Upper lobe of left lung (tissue), 6 donors: ENCODE measurements at regions not wholly inside any gene's neighbourhood (a gene's known extent, or its start where the extent isn't known, plus 50 kb on each side); places are given as distances from the start of the nearest gene placed in this dataset.

ENCODE experiments used
- ATAC-seq, 2 donors: fragments of 200-7000 bp; cut with Tn5 transposase; one replicate each; pipeline ENCODE4 v1.9.1; 2022; ENCODE audit warnings: mild to moderate bottlenecking in 2 of 2, moderate library complexity in 2 of 2; ENCODE audit not compliant: low FRiP score in 2 of 2
- DNase-seq, 2 donors: peaks; one replicate each; pipeline ENCODE4 v3.0.0-alpha.2; 2019 to 2020
- H3K27ac ChIP-seq, 4 donors: fragments of 200-600 bp; sonication (generic); one replicate each; pipeline ENCODE4 v1.5.1; 2016 to 2019
- H3K27me3 ChIP-seq, 4 donors: fragments of 200-600 bp; sonication (generic); one replicate each; pipeline ENCODE4 v1.5.1; 2017 to 2019
- H3K36me3 ChIP-seq, 4 donors: fragments of 200-600 bp; sonication (generic); one replicate each; pipeline ENCODE4 v1.5.1; 2016 to 2019
- H3K4me1 ChIP-seq, 4 donors: fragments of 200-600 bp; sonication (generic); one replicate each; pipeline ENCODE4 v1.5.1; 2018 to 2019
- H3K4me3 ChIP-seq, 4 donors: fragments of 200-600 bp; sonication (generic); one replicate each; pipeline ENCODE4 v1.5.1; 2017 to 2019; ENCODE audit warnings: mild to moderate bottlenecking in 2 of 4, moderate library complexity in 1 of 4
- H3K9me3 ChIP-seq, 4 donors: fragments of 200-600 bp; sonication (generic); one replicate each; pipeline ENCODE4 v1.5.1; 2018 to 2019
- CTCF ChIP-seq, 6 experiments: fragments of 450-650 bp in 4 of 6; fragments of 200-600 bp in 2 of 6; sonication (generic) in 2 of 6; IDR thresholded peaks; one replicate each; pipeline ENCODE4 v1.5.1; 2016 to 2019; ENCODE audit warnings: antibody characterized with exemption in 6 of 6
- EP300 ChIP-seq, 4 donors: sonication (generic); formaldehyde crosslinking; IDR thresholded peaks; one replicate each; pipeline ENCODE4 v1.5.1; 2017; ENCODE audit warnings: antibody characterized with exemption in 4 of 4, control low read depth in 2 of 4
- POLR2A ChIP-seq, 4 donors: fragments of 450-650 bp; IDR thresholded peaks; one replicate each; pipeline ENCODE4 v1.5.1; 2016 to 2017; ENCODE audit warnings: antibody characterized with exemption in 4 of 4, mild to moderate bottlenecking in 2 of 4
- POLR2AphosphoS5 ChIP-seq, 2 donors: sonication (generic); formaldehyde crosslinking; IDR thresholded peaks; one replicate each; pipeline ENCODE4 v1.5.1; 2017; ENCODE audit warnings: antibody characterized with exemption in 2 of 2
- WGBS, 2 donors: methylation state at CpG; one replicate each; pipeline ENCODE4 v1.1.5; 2017 to 2018; 5-methylcytosine and 5-hydroxymethylcytosine counted together
- donor health status: DM: no; HTN: no; CAD: no; lungs with moderate emphysema.
- donor health status: DM: no; HTN: yes; CAD: no; lungs with severe emphysema.

- Histone ChIP-seq H3K27me3 (no peaks in the 10 kb centered on the region), H3K27ac (no peak overlapping the region), H3K4me3 (no peak overlapping the region), H3K9me3 (no peaks in the 10 kb centered on the region), H3K36me3 (no peaks in the 10 kb centered on the region), H3K4me1 (peaks cover 4 to 16% (median 9%) of the 10 kb centered on the region in 4 donors)
- WGBS, 2 donors = 77 to 88% methylated on average over 3 to 9 of the region's 9 CpGs
- no peak for TF ChIP-seq POLR2A (IDR thresholded peaks at IDR 0.05)
- no peak for TF ChIP-seq EP300 (IDR thresholded peaks at IDR 0.05)
- no peak for TF ChIP-seq CTCF (IDR thresholded peaks at IDR 0.05)
- TF ChIP-seq POLR2AphosphoS5 (IDR thresholded peaks at IDR 0.05) = no peak
- DNase-seq (no peak), ATAC-seq (no peak)
These were observed 96.5 kb downstream of the RRM1 start for GRCh38 chr11:4191031-4191571.

GRCh38 chr11:4190519-4190918, 95.9 kb downstream of the RRM1 start:
- no peaks in the 10 kb centered on the region for H3K9me3 ChIP-seq
- WGBS, 2 donors = 67 to 81% methylated on average over 4 to 8 of the region's 8 CpGs
- no peak overlapping the region for H3K27ac ChIP-seq
- no peaks in the 10 kb centered on the region for H3K27me3 ChIP-seq
- H3K4me3 ChIP-seq = no peak overlapping the region
- TF ChIP-seq POLR2A (IDR thresholded peaks at IDR 0.05) (no peak), POLR2AphosphoS5 (IDR thresholded peaks at IDR 0.05) (no peak), EP300 (IDR thresholded peaks at IDR 0.05) (no peak), CTCF (IDR thresholded peaks at IDR 0.05) (no peak)
- H3K4me1 ChIP-seq = peaks cover 4 to 16% (median 9%) of the 10 kb centered on the region in 4 donors
- no peaks in the 10 kb centered on the region for H3K36me3 ChIP-seq
- ATAC-seq (no peak), DNase-seq (no peak)

- no peak for DNase-seq
- no peaks in the 10 kb centered on the region for H3K36me3 ChIP-seq
- no peaks in the 10 kb centered on the region for H3K9me3 ChIP-seq
- H3K4me1 ChIP-seq = peaks cover 4 to 16% (median 9%) of the 10 kb centered on the region in 4 donors
- ATAC-seq = no peak
- WGBS, 2 donors = 38 to 41% methylated on average over 2 of the region's 2 CpGs
- H3K4me3 ChIP-seq = no peak overlapping the region
- no peak overlapping the region for H3K27ac ChIP-seq
- TF ChIP-seq EP300 (IDR thresholded peaks at IDR 0.05) = no peak
- no peak for TF ChIP-seq POLR2A (IDR thresholded peaks at IDR 0.05)
- TF ChIP-seq CTCF (IDR thresholded peaks at IDR 0.05) = no peak
- no peak for TF ChIP-seq POLR2AphosphoS5 (IDR thresholded peaks at IDR 0.05)
- H3K27me3 ChIP-seq = no peaks in the 10 kb centered on the region
These were observed 95.5 kb downstream of the RRM1 start for GRCh38 chr11:4190098-4190497.
